ENCODE measurements at regions not wholly inside any gene's neighbourhood (a gene's known extent, or its start where the extent isn't known, plus 50 kb on each side); places are given as distances from the start of the nearest gene placed in this dataset.

GRCh38 chrX:39928704-39929378 is 168.9 kb downstream of the BCOR start:
- Histone ChIP-seq H3K9ac (ENCODE audit: low read depth in 1 of 2, low read length in 2 of 2) (no peak overlapping the region), H3K27ac (ENCODE audit: low read depth in 1 of 2, low read length in 2 of 2) (no peak overlapping the region), H3K36me3 (ENCODE audit: control insufficient read depth in 4 of 4, insufficient read depth in 3 of 4, low read depth in 1 of 4, low read length in 3 of 4) (no peaks in the 10 kb centered on the region), H3K4me1 (ENCODE audit: control insufficient read depth in 4 of 4, insufficient read depth in 4 of 4, low read length in 3 of 4) (no peaks in the 10 kb centered on the region), H3K27me3 (ENCODE audit: control insufficient read depth in 4 of 4, insufficient read depth in 4 of 4, low read length in 3 of 4) (no peaks in the 10 kb centered on the region), H3K9me3 (ENCODE audit: control insufficient read depth in 4 of 4, low read length in 3 of 4) (no peaks in the 10 kb centered on the region), H3K4me3 (ENCODE audit: low read depth in 1 of 3, low read length in 3 of 3) (no peak overlapping the region)
- 84% methylated on average over 8 of the region's 8 CpGs for WGBS
- TF ChIP-seq TAF1 (conservative IDR thresholded peaks at IDR 0.05) (no peak), EGR1 (IDR thresholded peaks at IDR 0.05; ENCODE audit: low read depth in 2 of 2) (no peak), ZBTB33 (IDR thresholded peaks at IDR 0.05) (no peak), FOXA2 (IDR thresholded peaks at IDR 0.05) (no peak), JUND (IDR thresholded peaks at IDR 0.05) (no peak), YY1 (IDR thresholded peaks at IDR 0.05) (no peak)
- TF ChIP-seq, protein P1, sequence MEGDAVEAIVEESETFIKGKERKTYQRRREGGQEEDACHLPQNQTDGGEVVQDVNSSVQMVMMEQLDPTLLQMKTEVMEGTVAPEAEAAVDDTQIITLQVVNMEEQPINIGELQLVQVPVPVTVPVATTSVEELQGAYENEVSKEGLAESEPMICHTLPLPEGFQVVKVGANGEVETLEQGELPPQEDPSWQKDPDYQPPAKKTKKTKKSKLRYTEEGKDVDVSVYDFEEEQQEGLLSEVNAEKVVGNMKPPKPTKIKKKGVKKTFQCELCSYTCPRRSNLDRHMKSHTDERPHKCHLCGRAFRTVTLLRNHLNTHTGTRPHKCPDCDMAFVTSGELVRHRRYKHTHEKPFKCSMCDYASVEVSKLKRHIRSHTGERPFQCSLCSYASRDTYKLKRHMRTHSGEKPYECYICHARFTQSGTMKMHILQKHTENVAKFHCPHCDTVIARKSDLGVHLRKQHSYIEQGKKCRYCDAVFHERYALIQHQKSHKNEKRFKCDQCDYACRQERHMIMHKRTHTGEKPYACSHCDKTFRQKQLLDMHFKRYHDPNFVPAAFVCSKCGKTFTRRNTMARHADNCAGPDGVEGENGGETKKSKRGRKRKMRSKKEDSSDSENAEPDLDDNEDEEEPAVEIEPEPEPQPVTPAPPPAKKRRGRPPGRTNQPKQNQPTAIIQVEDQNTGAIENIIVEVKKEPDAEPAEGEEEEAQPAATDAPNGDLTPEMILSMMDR (IDR thresholded peaks at IDR 0.05; ENCODE audit: low read depth, low read length, missing input control), result no peak
- TF ChIP-seq, protein P2, sequence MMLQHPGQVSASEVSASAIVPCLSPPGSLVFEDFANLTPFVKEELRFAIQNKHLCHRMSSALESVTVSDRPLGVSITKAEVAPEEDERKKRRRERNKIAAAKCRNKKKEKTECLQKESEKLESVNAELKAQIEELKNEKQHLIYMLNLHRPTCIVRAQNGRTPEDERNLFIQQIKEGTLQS (IDR thresholded peaks at IDR 0.05), result no peak
- DNase-seq (ENCODE audit: low spot score), result no peak

GRCh38 chrX:39929379-39930025 is 168.3 kb downstream of the BCOR start:
- WGBS, result 94% methylated on average over 13 of the region's 13 CpGs
- H3K27ac ChIP-seq (ENCODE audit: low read depth in 1 of 2, low read length in 2 of 2), result no peak overlapping the region

More at GRCh38 chrX:39929379-39930025, 168.3 kb downstream of the BCOR start:
- no peaks in the 10 kb centered on the region for H3K27me3 ChIP-seq (ENCODE audit: control insufficient read depth in 4 of 4, insufficient read depth in 4 of 4, low read length in 3 of 4)
- H3K4me1 ChIP-seq (ENCODE audit: control insufficient read depth in 4 of 4, insufficient read depth in 4 of 4, low read length in 3 of 4), result no peaks in the 10 kb centered on the region
- TF ChIP-seq NR2F2 (IDR thresholded peaks at IDR 0.05) (no peak), ZBTB33 (IDR thresholded peaks at IDR 0.05) (no peak), YY1 (IDR thresholded peaks at IDR 0.05) (no peak), MAX (IDR thresholded peaks at IDR 0.05) (no peak), EGR1 (IDR thresholded peaks at IDR 0.05; ENCODE audit: low read depth in 2 of 2) (no peak), RXRA (IDR thresholded peaks at IDR 0.05) (no peak), HNF4G (IDR thresholded peaks at IDR 0.05) (no peak), GABPA (IDR thresholded peaks at IDR 0.05 in 1 of 2, conservative IDR thresholded peaks at IDR 0.05 in 1 of 2) (no peak), TAF1 (conservative IDR thresholded peaks at IDR 0.05) (no peak), FOXA2 (IDR thresholded peaks at IDR 0.05) (no peak)
- TF ChIP-seq, protein P1 (IDR thresholded peaks at IDR 0.05; ENCODE audit: low read depth, low read length, missing input control), result no peak
- TF ChIP-seq, protein P3, sequence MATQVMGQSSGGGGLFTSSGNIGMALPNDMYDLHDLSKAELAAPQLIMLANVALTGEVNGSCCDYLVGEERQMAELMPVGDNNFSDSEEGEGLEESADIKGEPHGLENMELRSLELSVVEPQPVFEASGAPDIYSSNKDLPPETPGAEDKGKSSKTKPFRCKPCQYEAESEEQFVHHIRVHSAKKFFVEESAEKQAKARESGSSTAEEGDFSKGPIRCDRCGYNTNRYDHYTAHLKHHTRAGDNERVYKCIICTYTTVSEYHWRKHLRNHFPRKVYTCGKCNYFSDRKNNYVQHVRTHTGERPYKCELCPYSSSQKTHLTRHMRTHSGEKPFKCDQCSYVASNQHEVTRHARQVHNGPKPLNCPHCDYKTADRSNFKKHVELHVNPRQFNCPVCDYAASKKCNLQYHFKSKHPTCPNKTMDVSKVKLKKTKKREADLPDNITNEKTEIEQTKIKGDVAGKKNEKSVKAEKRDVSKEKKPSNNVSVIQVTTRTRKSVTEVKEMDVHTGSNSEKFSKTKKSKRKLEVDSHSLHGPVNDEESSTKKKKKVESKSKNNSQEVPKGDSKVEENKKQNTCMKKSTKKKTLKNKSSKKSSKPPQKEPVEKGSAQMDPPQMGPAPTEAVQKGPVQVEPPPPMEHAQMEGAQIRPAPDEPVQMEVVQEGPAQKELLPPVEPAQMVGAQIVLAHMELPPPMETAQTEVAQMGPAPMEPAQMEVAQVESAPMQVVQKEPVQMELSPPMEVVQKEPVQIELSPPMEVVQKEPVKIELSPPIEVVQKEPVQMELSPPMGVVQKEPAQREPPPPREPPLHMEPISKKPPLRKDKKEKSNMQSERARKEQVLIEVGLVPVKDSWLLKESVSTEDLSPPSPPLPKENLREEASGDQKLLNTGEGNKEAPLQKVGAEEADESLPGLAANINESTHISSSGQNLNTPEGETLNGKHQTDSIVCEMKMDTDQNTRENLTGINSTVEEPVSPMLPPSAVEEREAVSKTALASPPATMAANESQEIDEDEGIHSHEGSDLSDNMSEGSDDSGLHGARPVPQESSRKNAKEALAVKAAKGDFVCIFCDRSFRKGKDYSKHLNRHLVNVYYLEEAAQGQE (IDR thresholded peaks at IDR 0.05), result no peak
- TF ChIP-seq, protein P2 (IDR thresholded peaks at IDR 0.05), result no peak
- DNase-seq (ENCODE audit: low spot score), result no peak
- H3K4me3 ChIP-seq (ENCODE audit: low read depth in 1 of 3, low read length in 3 of 3), result no peak overlapping the region
- no peak overlapping the region for H3K9ac ChIP-seq (ENCODE audit: low read depth in 1 of 2, low read length in 2 of 2)
- no peaks in the 10 kb centered on the region for H3K9me3 ChIP-seq (ENCODE audit: control insufficient read depth in 4 of 4, low read length in 3 of 4)
- no peaks in the 10 kb centered on the region for H3K36me3 ChIP-seq (ENCODE audit: control insufficient read depth in 4 of 4, insufficient read depth in 3 of 4, low read depth in 1 of 4, low read length in 3 of 4)
